CD14-positive monocyte (primary cell): ENCODE measurements at regions not wholly inside any gene's neighbourhood (a gene's known extent, or its start where the extent isn't known, plus 50 kb on each side); places are given as distances from the start of the nearest gene placed in this dataset.

Experiments
- DNase-seq, 3 donors: peaks; one replicate each; pipeline ENCODE4 v3.0.0-alpha.2; 2011 to 2022
- H2AFZ ChIP-seq: 2 replicates; pipeline ENCODE4 v1.6.0; 2012; ENCODE audit warnings: mild to moderate bottlenecking, low read depth, low read length, inconsistent platforms; ENCODE audit not compliant: insufficient read depth, poor library complexity, severe bottlenecking
- H3K27ac ChIP-seq, 2 donors: 1 replicate in 1 of 2; 2 replicates in 1 of 2; pipeline ENCODE4 v1.5.1; 2012 to 2013; ENCODE audit warnings: low read length in 2 of 2, control low read depth in 1 of 2, inconsistent platforms in 1 of 2, low read depth in 1 of 2, mild to moderate bottlenecking in 1 of 2
- H3K27me3 ChIP-seq, 2 donors: one replicate each; pipeline versions ENCODE4 v1.6.0 to v1.6.1; 2011 to 2013; ENCODE audit warnings: low read length in 2 of 2; ENCODE audit not compliant: control insufficient read depth in 2 of 2, insufficient read depth in 2 of 2
- H3K36me3 ChIP-seq, 2 donors: replicated peaks in 1 of 2; 1 replicate in 1 of 2; 2 replicates in 1 of 2; pipeline versions ENCODE4 v1.5.1 to v1.6.1; 2012 to 2013; ENCODE audit warnings: low read length in 2 of 2, control low read depth in 1 of 2, inconsistent platforms in 1 of 2, mild to moderate bottlenecking in 1 of 2; ENCODE audit not compliant: insufficient read depth in 2 of 2, control insufficient read depth in 1 of 2
- H3K4me1 ChIP-seq, 2 donors: 1 replicate in 1 of 2; 2 replicates in 1 of 2; pipeline versions ENCODE4 v1.5.1 to v1.6.1; 2012 to 2013; ENCODE audit warnings: low read length in 2 of 2, control low read depth in 1 of 2, inconsistent platforms in 1 of 2, mild to moderate bottlenecking in 1 of 2, moderate library complexity in 1 of 2; ENCODE audit not compliant: insufficient read depth in 2 of 2, control insufficient read depth in 1 of 2
- H3K4me2 ChIP-seq: replicated peaks from 2 replicates; pipeline ENCODE3; 2012; ENCODE audit warnings: low read length, moderate library complexity, mild to moderate bottlenecking; ENCODE audit not compliant: poor library complexity, severe bottlenecking; ENCODE audit errors: extremely low read depth
- H3K4me3 ChIP-seq, 3 experiments: fragments of 200-600 bp in 1 of 3; sonication (generic) in 1 of 3; replicated peaks in 1 of 3; 1 replicate in 2 of 3; 2 replicates in 1 of 3; pipeline ENCODE4 v1.5.1; 2011 to 2013; ENCODE audit warnings: low read length in 3 of 3, mild to moderate bottlenecking in 3 of 3, control low read depth in 2 of 3, low read depth in 2 of 3, inconsistent platforms in 1 of 3, moderate library complexity in 1 of 3
- H3K79me2 ChIP-seq: 2 replicates; pipeline ENCODE4 v1.6.0; 2012; ENCODE audit warnings: mild to moderate bottlenecking, control low read depth, inconsistent platforms, low read length, moderate library complexity; ENCODE audit not compliant: insufficient read depth
- H3K9ac ChIP-seq: 2 replicates; pipeline ENCODE4 v1.6.0; 2017; ENCODE audit warnings: low read length, mild to moderate bottlenecking; ENCODE audit not compliant: insufficient read depth, poor library complexity, severe bottlenecking
- H3K9me3 ChIP-seq, 2 donors: replicated peaks in 1 of 2; 1 replicate in 1 of 2; 2 replicates in 1 of 2; pipeline versions ENCODE4 v1.5.1 to v1.6.1; 2012 to 2013; ENCODE audit warnings: low read length in 2 of 2, control low read depth in 1 of 2; ENCODE audit not compliant: control insufficient read depth in 1 of 2, insufficient read depth in 1 of 2
- H4K20me1 ChIP-seq: 2 replicates; pipeline ENCODE4 v1.6.0; 2012; ENCODE audit warnings: mild to moderate bottlenecking, low read length, control low read depth, moderate library complexity; ENCODE audit not compliant: insufficient read depth
- H3K27ac Mint-ChIP-seq, 7 donors: one replicate each; pipeline ENCODE4 v1.8.0; 2020; ENCODE audit warnings: mild to moderate bottlenecking in 7 of 7, mixed read lengths in 7 of 7, moderate library complexity in 6 of 7, inconsistent platforms in 2 of 7
- H3K27me3 Mint-ChIP-seq, 3 donors: one replicate each; pipeline ENCODE4 v1.8.0; 2021 to 2022; ENCODE audit warnings: low read depth in 3 of 3, mild to moderate bottlenecking in 3 of 3, mixed read lengths in 3 of 3, moderate library complexity in 3 of 3, inconsistent platforms in 1 of 3
- H3K36me3 Mint-ChIP-seq, 2 donors: one replicate each; pipeline ENCODE4 v1.8.0; 2020; ENCODE audit warnings: mixed read lengths in 2 of 2, inconsistent platforms in 1 of 2, mild to moderate bottlenecking in 1 of 2
- H3K4me1 Mint-ChIP-seq: one replicate; pipeline ENCODE4 v1.8.0; 2020; ENCODE audit warnings: mild to moderate bottlenecking, mixed read lengths
- H3K4me3 Mint-ChIP-seq, 2 donors: one replicate each; pipeline ENCODE4 v1.8.0; 2020; ENCODE audit warnings: mild to moderate bottlenecking in 2 of 2, mixed read lengths in 2 of 2, moderate library complexity in 1 of 2
- H3K9me3 Mint-ChIP-seq, 7 donors: one replicate each; pipeline ENCODE4 v1.8.0; 2020 to 2022; ENCODE audit warnings: mixed read lengths in 7 of 7, mild to moderate bottlenecking in 6 of 7, moderate library complexity in 6 of 7, inconsistent platforms in 2 of 7
- CTCF ChIP-seq: fragments of 200-600 bp; IDR thresholded peaks from one replicate; pipeline ENCODE4 v1.8.0; 2022; ENCODE audit warnings: antibody characterized with exemption, mild to moderate bottlenecking
- WGBS: methylation state at CpG from one replicate; pipeline ENCODE4 v1.1.5; 2013; ENCODE audit warnings: missing lambda C conversion rate; ENCODE audit not compliant: insufficient coverage; 5-methylcytosine and 5-hydroxymethylcytosine counted together
- intact Hi-C, 2 donors: fragments of 100-400 bp; cut with micrococcal nuclease; formaldehyde crosslinking; loops; one replicate each; pipeline versions ENCODE4 v1.15.0 to v1.15.1; 2023

- Mint-ChIP-seq H3K9me3 (peaks cover 0 to 5% (median 0%) of the 10 kb centered on the region in 7 donors), H3K27me3 (peaks cover 2 to 5% (median 4%) of the 10 kb centered on the region in 3 donors), H3K4me1 (peaks cover 2% of the 10 kb centered on the region), H3K27ac (no peak overlapping the region), H3K4me3 (no peak overlapping the region), H3K36me3 (peaks cover 7 to 18% of the 10 kb centered on the region in 2 donors)
- H3K36me3 ChIP-seq: peaks cover 0 to 7% of the 10 kb centered on the region in 2 donors
- H4K20me1 ChIP-seq: peaks cover 5% of the 10 kb centered on the region
- no peaks in the 10 kb centered on the region for H3K27me3 ChIP-seq
- TF ChIP-seq CTCF: no peak
- intact Hi-C loops: no loop called here
- WGBS: 84% methylated on average over 5 of the region's 9 CpGs
- H3K27ac ChIP-seq: no peak overlapping the region
- H3K4me3 ChIP-seq: no peak overlapping the region
- no peaks in the 10 kb centered on the region for H3K4me1 ChIP-seq
- H3K9ac ChIP-seq: no peak overlapping the region
- DNase-seq: no peak
- no peak overlapping the region for H3K4me2 ChIP-seq
- H2AFZ ChIP-seq: no peak overlapping the region
- H3K79me2 ChIP-seq: no peaks in the 10 kb centered on the region
- no peaks in the 10 kb centered on the region for H3K9me3 ChIP-seq
These were observed 118.7 kb downstream of the BEGAIN start for GRCh38 chr14:100468557-100468956.

GRCh38 chr14:100469632-100470522 lies 117.3 kb downstream of the BEGAIN start:
- Mint-ChIP-seq H3K4me1 (peaks cover 2% of the 10 kb centered on the region), H3K4me3 (no peak overlapping the region), H3K27ac (peak overlapping the region in 2 of 7 donors; percentile 21 to 66), H3K27me3 (no peaks in the 10 kb centered on the region), H3K36me3 (peaks cover 7 to 18% of the 10 kb centered on the region in 2 donors), H3K9me3 (no peaks in the 10 kb centered on the region)
- Histone ChIP-seq H2AFZ (no peak overlapping the region), H3K9ac (no peak overlapping the region), H3K4me1 (no peaks in the 10 kb centered on the region), H4K20me1 (peaks cover 4% of the 10 kb centered on the region), H3K79me2 (no peaks in the 10 kb centered on the region), H3K27me3 (no peaks in the 10 kb centered on the region), H3K27ac (no peak overlapping the region), H3K36me3 (peaks cover 0 to 7% of the 10 kb centered on the region in 2 donors), H3K4me3 (no peak overlapping the region), H3K4me2 (no peak overlapping the region), H3K9me3 (no peaks in the 10 kb centered on the region)
- no peak for DNase-seq
- 100% methylated on average over 3 of the region's 6 CpGs for WGBS
- TF ChIP-seq CTCF: no peak
- intact Hi-C loops: no loop called here
